NAMALWA (cell line): ENCODE measurements at regions not wholly inside any gene's neighbourhood (a gene's known extent, or its start where the extent isn't known, plus 50 kb on each side); places are given as distances from the start of the nearest gene placed in this dataset.
"Not testable (repeated sequence)": the region's sequence is repeated elsewhere in the genome, so short reads cannot be mapped to it uniquely, and the experiment has no call there.

Experiments used
- DNase-seq: peaks from one replicate; pipeline ENCODE4 v3.0.0-alpha.2; 2015; ENCODE audit warnings: low spot score

DNA sequence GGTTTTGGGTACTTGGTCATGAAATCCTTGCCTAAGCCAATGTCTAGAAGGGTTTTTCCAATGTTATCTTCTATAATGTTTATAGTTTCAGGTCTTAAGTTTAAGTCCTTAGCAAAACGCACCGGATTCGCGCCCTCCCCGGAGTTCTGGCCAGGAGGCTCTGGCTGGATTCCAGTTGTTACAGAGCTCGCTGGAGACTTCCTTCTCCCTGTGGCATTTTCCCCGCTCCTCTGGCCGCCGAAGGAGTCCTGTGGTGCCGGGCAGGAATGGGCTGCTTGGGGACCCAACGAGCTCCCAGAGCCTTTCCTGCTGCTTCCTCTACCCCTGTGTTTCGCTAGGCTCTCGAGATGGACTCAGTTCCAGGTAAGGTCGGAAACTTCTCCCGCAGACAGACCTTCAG lies 335.9 kb downstream of the AEBP2 start:
- DNase-seq, result no peak

DNA sequence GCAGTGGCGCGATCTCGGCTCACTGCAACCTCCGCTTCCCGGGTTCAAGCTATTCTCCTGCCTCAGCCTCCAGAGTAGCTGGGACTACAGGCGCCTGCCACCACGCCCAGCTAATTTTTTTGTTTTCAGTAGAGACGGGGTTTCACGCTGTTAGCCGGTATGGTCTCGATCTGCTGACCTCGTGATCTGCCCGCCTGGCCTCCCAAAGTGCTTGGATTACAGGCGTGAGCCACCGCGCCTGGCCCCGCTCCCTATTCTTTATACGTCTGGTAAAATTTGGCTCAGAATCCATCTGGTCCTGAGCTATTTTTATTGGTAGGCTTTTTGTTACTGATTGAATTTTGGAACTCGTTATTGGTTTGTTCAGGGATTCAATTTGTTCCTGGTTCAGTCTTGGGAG lies 336.7 kb downstream of the AEBP2 start:
- not testable (repeated sequence) for DNase-seq

DNA sequence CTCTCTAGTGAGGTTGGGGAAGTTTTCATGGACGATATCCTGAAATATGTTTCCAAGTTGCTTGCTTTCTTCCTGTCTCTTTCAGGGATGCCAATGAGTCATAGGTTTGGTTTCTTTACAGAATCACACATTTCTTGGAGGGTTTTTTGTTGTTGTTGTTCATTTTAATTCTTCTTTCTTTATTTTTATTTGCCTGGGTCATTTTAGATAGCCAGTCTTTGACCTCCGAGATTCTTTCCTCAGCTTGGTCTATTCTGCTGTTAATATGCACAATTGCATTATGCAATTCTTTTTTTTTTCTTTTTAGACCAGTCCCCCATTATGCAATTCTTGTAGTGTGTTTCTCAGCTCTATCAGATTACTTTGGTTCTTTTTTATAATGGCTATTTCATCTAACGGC lies 338.9 kb downstream of the AEBP2 start:
- no peak for DNase-seq

DNA sequence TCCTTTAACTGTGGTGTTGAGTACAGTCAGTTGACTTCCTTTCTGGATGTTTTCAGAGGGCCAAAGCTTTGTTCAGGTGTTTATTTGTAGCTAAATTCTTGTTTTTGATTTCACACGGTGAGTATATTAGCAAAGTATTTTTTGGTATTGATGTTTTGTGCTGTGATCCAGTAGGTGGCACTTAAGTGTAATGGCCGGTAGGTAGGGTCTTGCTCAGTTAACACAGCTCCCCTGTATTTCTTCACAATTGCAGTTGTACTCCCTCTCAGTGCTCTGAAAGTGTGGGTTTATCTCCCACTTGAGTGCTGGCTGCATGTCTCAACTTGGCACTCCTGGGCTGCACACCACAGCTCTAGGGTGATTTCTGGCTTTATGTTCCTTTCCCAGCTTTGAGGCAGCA lies 339.5 kb downstream of the AEBP2 start:
- DNase-seq, result no peak

DNA sequence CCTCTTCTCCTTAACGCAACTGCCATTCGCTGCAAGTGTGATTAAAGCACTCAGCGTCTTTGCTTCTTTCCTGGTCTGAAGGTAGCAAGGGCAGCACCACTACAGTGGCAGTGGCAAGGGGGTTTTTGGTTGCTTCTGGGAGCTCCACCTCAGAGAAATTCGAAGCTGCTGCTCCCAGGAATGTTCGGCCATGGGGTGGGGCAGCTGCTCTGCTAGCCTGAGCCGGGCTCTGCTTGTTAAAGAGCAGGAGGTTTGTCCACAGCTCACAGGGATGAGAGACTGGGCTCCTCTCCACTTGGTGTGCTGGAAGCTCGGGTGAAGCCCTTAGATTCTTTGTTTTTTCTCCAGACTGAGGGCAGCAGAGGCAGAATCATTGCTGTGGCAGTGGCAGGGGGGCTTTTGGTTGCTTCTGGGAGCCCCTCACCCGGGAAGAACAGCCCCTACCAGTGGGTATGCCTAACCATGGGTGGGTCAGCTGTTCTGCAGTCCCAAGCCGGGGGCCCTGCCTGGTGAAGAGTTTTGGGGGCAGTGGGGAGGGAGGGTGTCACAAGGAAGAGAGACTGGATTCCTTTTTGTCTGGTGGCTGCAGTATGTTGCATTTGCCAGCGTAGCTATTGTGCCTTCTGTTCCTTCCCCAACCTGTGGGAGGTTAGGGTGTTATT lies 340.2 kb downstream of the AEBP2 start:
- no peak for DNase-seq

DNA sequence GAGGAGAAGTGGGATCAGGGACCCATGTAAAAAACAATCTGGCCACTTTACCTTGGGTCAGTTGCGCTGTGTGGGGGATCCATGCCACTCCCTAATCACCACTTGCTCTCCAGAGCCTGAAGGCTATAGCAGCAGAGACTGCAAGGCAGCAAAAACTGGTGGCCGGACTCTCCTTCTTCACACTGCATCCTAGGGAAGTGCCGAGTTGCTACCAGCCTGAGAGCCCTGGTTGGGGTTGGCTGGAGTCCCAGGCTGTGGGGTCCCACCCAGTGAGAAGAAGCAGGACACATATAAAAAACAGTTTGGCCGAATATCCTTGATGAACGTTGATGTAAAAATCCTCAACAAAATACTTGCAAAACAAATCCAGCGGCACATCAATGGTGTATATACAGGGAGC lies 341.2 kb downstream of the AEBP2 start:
- DNase-seq, result no peak

DNA sequence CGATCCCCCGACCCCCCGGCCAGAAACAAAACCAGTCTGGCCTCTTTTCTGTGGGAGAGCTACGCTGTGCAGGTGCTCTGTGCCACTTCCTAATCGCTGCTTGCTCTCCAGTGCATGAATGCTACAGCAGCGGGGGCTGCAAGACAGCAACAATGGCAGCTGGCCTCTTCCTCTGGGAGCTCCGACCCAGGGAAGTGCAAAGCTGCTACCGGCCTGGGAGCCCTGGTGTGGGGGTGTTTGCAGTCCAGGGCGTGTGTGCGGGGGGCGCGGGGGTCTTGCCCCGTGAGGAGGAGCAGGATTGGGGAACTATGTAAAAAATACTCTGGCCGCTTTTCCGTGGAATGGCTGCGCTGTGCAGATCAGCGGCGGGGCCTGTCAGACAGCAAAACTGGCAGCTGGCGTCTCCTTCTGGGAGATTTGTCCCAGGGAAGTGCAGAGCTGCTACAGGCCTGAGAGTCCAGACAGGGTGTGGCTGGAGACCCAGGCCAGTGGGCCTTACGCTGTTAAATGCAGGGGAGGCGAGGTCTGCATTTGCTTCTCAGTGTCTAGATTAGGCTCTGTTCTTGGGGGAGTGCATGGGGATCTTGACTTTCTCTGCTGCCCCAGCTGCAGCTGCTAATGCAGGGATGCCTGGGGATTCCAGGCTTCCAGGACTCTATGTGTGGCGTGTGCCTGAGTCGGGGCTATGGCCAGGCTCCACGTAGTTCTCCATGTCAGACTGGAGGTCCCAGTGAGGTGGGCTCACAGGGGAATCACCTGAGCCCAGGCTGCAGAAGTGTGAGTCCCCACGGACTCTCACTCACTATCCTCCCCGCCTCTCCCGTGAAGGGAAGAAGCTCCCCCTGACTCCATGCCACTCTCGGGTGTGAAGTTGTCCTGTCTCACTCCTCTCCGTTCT lies 344.5 kb downstream of the AEBP2 start:
- no peak for DNase-seq

DNA sequence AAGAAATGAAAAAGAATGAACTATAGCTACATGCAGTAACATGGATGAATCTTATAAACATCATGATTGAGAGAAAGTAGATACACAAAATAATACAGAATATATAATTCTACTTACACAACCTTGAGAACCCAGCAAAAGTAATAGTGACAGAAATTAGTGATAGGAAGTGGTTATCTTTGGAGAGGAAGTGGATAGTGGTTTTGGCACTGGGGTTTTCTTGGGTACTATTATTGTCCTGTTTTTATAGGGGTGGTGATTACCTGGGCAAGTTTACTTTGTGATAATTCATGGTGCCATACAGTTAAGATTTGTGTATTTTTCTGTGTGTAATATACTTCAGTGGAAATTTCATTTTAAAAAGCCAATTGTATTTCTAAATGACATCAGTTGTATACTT lies 352.7 kb downstream of the AEBP2 start:
- no peak for DNase-seq

DNA sequence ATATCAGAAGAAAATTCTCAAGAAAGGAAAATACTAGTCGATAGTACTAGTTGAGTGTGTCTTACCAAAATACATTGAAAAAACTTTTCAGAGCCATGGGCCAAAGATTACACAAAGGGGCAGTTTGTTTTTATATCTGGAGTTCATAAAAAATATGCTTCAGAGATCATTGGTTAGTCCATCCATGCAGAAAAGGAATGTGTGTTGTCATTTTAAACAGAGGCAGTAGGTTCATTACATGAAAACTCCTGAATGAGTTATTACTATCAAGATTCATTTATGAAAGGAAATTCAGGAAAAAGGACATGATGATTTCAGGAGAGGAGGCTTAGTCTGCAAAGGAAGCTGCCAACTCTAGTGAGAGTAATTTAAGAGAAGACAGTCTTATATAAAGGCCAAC lies 354.8 kb downstream of the AEBP2 start:
- DNase-seq, result no peak

DNA sequence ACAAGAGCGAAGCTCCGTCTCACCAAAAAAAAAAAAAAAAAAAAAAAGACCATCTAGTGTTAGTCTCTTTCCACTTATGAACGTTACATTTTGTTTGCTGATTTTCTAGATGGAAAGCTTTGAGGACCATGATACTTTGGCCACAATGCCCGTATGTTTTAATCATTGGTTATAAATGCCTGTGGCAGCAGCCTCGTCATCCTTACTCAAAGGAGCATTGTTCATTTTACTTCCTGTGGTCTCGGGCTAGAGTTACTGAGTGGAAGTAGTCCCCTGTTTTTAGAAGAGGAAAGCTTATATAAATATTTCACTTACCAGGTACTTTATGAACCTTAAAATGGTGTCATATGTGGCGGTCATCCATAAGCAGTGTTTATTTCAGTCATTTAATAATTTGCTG lies 359.9 kb downstream of the AEBP2 start:
- DNase-seq, result no peak

DNA sequence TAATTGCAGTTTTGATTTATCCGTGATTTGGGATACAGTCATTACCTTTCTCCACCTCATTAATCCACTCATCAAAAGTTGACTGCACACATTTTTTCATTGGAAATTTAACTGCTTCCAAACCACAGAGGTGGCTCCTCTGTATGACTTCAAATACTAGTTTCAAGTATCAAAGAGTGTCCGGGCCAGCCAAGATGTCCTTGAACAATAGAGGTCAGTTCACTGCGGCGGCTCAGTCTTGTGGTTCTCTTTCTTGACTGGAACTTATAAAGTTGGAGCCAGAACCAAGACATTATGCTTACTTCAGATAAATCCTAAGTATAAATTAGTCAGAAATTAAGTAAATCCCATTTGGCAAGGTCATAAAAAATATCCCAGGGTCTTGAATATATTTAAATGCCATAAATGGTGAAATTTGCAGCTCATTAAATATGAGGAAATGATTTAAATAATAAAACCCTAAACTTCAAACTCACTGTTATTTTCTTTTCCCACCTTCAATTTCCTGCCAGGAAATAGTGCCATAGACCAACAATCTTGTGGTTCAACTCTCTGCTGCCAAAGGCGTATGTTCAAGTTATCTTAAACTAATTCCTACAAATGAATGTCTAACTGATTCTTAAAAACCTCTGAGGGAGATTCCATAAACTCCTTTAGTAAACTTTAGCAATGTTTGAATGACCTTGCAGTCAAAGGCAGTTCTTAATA lies 360.8 kb downstream of the AEBP2 start:
- DNase-seq, result no peak

DNA sequence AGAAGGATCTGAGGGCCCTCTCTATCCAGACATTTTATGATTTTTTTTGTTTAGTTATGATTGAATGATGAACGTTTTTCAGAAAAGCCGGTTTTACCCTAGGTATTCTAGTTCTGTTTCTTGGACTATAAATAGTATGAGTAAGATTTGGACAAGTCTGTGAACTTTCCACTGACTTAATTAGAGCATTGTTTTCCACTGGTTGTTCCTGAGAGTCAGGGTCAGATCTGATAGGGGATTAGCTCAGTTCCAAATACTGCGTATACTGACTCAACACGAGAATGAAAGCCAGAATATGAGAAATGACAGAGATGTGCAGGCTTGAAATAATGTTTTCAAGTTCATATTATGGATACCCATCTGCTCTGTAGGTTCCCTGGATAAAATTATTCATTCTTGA lies 361.6 kb downstream of the AEBP2 start:
- no peak for DNase-seq

DNA sequence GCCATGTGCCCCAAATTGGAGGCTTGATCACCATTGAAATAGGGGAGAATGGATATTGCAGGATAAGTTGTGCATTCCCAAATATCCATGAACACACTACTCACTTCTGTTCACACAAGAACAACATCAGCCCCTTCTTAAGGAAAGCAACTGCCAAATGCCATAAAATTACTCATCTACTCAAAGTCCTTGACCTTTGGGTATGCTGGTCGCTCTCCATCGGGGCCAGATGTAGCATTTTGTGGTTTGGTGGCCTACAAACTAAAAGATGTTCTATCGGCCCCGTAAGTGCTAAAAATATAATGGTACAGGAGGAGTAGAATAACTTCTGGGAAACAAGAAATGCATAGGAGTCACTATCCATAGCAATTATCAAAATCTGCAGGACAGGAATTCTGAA lies 362.6 kb downstream of the AEBP2 start:
- no peak for DNase-seq

DNA sequence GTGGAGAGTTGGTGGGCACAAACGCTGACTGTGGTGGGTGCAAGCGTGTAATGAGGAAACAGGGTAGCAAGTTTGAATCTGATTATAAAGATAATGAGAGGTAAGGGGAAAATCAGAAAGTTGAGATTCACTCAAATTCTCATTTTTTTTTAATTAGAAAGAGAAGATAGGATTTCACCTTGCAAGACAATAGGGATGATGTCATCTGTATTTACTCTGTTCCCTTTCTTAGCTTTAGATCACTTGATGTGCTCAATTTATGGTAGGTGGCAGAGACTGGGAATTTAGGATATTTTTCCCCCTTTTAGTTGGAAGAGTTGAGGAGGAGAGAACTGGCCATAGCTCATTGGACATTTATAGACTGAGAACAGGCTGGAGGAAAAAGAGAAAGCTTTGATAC lies 363.6 kb downstream of the AEBP2 start:
- no peak for DNase-seq

DNA sequence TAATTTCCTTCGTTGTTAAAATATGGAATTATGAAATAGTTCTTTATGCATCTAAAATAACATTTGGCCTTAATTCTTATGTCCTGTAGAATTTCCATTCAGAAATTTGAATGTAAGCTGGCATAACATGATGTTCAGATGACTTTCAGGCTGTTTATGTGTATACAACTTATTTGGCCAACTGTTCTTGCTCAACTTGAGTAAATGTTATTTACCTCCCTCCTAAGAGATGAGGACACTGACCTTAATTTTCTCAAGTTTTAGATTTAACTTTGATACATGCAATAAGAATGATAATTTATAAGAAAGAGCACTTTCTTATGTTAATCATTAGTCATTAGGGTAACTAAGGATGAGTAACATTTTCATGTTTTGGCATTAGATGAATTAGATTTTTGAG lies 365.4 kb downstream of the AEBP2 start:
- DNase-seq, result no peak

DNA sequence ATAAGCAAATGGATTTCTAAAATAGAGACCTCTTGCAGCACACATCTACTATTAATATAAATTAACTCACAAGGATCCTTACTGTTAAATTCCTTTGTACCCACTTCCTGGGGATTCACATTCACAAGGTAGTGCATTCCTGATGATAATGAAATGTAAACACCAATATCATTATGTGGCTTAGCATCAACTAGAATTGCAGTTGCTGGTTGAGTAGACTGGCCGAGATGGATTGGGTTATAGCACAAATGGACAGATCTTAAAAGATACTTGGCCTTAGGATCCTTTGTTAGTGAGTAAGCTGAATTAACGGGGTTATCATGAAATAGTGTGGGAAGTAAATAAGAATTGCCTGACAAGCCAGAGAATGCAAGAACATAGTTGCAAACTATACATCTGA lies 369.1 kb downstream of the AEBP2 start:
- DNase-seq, result no peak

DNA sequence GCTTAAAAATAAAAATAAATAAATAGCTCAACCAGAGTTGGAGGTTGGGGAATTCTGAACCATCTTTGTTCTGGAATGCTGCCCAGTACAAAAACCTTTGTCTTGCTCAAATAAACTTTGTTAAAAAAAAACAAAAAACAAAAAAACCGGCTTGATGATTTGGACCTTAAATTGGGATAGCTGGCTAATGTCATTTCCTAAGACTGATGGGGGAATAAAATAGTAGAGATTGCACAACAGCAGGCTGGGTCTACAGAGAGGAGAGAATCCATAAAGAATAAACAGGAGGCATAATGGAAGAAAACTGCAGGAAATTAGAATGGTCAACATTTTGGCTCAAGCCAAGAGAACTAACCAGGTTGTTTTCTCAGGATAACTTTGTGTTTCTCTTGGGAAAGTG lies 370.9 kb downstream of the AEBP2 start:
- DNase-seq, result no peak

DNA sequence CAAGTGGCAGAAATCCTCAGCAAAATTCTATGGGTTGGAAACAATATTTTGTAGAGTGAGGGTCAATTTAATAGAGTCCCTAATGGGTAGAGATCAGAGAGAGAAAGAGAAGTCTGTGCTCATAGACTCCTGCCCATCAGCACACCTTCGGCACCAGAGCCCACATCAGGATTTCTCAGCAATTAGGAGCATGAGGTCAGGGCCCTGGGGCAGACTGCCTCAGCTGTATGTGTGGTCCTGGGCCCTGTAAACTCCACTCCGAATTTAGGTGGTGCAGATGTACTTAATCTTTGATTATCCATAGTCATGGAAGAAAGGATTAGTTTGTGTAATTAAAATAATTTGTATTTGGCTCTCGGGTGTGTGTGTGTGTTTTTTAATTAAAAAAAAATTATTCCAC lies 372.6 kb downstream of the AEBP2 start:
- DNase-seq, result no peak

DNA sequence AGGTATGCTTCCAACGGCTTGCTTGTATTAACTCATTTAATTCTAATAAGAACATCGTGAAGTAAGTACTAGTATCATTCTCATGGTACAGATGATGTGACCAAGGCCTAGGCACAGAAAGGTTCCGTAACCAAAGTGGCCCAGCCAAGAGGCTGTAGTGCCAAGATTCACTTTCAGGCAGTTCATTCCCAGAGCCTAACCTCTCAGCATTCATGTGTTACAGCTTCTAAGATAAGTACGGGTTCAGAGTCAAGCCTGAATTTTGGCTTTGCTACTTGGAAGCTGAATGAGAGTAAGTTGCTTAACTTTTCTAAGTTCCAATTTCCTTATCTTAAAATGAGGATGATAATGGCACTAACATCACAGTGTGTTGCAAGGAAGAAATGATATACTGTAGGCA lies 379.9 kb downstream of the AEBP2 start:
- no peak for DNase-seq

DNA sequence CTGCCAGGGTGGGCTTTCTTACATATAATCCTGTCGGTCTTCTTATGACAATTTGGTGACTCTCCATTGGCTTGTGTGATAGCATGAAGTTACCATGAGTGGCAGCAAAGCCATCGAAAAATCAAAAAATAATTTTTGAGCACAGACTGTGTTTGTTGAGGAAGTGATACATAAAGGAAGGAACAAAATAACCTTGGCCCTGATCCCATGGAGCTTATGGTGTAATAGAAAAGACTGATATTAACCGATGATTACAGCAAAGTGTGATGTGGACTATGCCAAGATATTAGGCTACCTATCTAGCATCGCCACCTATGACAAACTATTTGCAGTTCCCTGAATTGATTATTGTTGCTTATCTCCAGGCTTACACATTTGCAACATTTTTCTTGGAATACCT lies 383.2 kb downstream of the AEBP2 start:
- no peak for DNase-seq

DNA sequence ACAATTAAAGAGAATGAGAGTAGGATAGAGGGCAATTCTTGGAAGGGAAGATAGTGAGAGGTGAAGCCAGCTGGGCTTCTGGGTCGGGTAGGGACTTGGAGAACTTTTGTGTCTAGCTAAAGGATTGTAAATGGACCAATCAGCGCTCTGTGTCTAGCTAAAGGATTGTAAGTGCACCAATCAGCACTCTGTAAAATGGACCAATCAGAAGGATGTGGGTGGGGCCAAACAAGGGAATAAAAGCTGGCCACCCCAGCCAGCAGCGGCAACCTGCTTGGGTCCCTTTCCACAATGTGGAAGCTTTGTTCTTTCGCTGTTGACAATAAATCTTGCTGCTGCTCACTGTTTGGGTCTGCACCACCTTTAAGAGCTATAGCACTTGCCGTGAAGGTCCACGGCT lies 384.0 kb downstream of the AEBP2 start:
- DNase-seq, result not testable (repeated sequence)

DNA sequence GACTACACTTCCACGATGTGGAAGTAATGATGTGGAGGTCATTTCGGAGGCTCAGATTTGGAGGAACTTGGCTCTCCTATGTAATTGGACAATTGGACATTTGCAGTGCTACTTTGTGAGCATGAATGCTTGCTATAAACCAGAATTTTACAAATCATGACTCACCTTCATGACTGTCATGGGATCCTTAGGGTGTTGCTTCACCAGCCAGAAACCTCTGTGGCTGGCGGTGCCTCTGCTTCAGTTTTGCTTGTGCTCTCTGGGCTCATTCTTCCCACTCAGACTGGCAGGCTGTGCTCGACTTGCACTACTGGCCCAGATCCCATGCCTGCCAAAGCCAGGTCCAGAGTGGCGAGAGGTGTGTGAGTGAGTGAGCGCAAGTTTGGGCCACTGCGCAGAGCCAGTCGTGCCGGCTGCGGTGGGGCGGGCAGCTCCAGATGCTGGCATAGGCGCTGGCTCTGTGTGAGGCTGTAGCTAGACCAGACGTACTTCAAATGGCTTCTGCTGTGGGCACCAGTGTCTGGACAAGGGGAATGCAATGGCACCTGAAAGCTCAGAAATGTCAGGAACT lies 387.8 kb downstream of the AEBP2 start:
- no peak for DNase-seq
